Keratinocyte (primary cell): ENCODE measurements at regions not wholly inside any gene's neighbourhood (a gene's known extent, or its start where the extent isn't known, plus 50 kb on each side); places are given as distances from the start of the nearest gene placed in this dataset.

Source experiments
- CTCF ChIP-seq, 3 experiments: IDR thresholded peaks in 1 of 3; conservative IDR thresholded peaks in 1 of 3; optimal IDR thresholded peaks in 1 of 3; 2 replicates in 2 of 3; 3 replicates in 1 of 3; pipeline versions ENCODE3 to v1.5.1; 2011; ENCODE audit warnings: low read length in 3 of 3, mild to moderate bottlenecking in 3 of 3, moderate library complexity in 2 of 3, control low read depth in 1 of 3, inconsistent platforms in 1 of 3; ENCODE audit not compliant: insufficient read depth in 2 of 3; ENCODE audit errors: extremely low read depth in 1 of 3
- EZH2 ChIP-seq: IDR thresholded peaks from one replicate; pipeline ENCODE4 v1.6.1; 2012; ENCODE audit warnings: inconsistent platforms, mild to moderate bottlenecking, low read length, moderate library complexity

GRCh38 chr4:135775909-135776308 is 1574.3 kb upstream of the PABPC4L start:
- TF ChIP-seq CTCF (optimal IDR thresholded peaks at IDR 0.05 in 1 of 3, IDR thresholded peaks at IDR 0.05 in 1 of 3, conservative IDR thresholded peaks at IDR 0.05 in 1 of 3; ENCODE audit: extremely low read depth in 1 of 3, insufficient read depth in 2 of 3, low read length in 3 of 3) (no peak), EZH2 (no peak)
